ENCODE measurements at regions not wholly inside any gene's neighbourhood (a gene's known extent, or its start where the extent isn't known, plus 50 kb on each side); places are given as distances from the start of the nearest gene placed in this dataset.

DNA sequence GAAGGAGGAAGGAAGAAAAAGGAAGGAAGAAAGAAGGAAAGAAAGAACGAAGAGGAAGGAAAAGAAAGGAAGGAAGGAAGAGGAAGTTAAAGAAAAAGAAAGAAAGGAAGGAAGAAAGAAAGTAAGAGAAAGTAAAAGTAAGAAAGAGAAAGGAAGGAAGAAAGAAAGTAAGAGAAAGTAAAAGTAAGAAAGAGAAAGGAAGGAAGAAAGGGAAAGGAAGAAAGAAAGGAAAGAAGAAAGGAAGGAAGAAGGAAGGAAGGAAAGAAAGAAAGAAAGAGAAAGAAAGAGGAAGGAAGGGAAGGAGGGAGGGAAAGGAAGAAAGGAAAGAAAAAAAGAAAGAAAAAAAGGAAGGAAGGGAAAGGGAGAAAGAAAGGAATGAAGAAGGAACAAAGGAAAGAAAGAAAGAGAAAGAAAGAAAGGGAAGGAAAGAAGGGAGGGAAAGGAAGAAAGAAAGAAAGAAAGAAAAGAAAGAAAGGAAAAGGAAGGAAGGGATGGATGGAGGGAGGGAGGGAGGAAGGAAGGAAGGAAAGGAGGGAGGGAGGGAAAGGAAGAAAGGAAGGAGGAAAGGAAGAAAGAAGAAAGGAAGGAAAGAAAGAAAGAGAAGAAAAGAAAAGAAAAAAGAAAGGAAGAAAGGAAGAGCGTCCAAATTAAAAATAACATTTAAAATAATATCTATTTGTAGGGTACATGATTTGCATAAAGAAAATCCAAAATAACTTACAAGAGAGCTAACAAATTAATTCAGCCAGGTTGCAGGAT is 827.9 kb downstream of the TSN start:
- H3K27ac ChIP-seq, result no peak overlapping the region
- TF ChIP-seq, protein P1, sequence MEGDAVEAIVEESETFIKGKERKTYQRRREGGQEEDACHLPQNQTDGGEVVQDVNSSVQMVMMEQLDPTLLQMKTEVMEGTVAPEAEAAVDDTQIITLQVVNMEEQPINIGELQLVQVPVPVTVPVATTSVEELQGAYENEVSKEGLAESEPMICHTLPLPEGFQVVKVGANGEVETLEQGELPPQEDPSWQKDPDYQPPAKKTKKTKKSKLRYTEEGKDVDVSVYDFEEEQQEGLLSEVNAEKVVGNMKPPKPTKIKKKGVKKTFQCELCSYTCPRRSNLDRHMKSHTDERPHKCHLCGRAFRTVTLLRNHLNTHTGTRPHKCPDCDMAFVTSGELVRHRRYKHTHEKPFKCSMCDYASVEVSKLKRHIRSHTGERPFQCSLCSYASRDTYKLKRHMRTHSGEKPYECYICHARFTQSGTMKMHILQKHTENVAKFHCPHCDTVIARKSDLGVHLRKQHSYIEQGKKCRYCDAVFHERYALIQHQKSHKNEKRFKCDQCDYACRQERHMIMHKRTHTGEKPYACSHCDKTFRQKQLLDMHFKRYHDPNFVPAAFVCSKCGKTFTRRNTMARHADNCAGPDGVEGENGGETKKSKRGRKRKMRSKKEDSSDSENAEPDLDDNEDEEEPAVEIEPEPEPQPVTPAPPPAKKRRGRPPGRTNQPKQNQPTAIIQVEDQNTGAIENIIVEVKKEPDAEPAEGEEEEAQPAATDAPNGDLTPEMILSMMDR (conservative IDR thresholded peaks at IDR 0.05), result no peak

DNA sequence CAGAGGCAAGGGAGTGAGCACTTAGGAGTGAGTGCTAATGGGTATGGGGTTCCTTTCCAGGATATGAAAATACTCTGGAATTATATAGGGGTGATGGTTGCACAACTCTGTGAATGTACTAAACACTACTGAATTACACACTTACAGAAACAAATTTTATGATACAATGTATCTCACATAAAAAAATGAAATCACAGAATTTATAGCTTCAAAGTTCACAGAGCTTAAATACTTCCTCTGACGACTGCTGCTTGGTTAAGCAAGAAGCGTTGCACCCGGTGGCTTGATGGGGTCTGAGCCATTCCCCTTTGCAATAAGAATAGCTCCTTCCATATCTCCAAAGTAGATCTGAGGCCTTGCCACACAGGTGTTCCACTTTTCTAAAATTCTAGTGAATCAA is 835.1 kb downstream of the TSN start:
- TF ChIP-seq, protein P1 (conservative IDR thresholded peaks at IDR 0.05), result no peak
- no peak overlapping the region for H3K27ac ChIP-seq

DNA sequence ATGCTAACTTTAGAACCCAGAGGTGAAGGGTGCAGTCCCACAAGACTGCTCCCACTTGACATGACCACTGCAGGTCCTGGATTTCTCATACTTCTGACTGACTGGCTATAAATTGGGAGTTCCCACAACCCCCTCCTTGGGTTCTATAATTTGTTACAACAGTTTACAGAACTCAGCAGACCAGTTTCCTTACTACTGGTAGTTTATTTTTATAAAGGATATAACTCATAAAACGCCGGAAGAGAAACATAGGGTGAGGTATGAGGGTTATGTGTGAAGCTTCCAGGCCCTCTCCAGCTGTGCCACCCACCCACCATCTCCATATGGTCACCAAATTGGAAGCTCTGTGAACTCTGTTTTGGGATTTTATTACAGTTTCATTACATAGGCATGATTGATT is 839.6 kb downstream of the TSN start:
- H3K27ac ChIP-seq, result no peak overlapping the region
- TF ChIP-seq, protein P1 (conservative IDR thresholded peaks at IDR 0.05), result no peak

DNA sequence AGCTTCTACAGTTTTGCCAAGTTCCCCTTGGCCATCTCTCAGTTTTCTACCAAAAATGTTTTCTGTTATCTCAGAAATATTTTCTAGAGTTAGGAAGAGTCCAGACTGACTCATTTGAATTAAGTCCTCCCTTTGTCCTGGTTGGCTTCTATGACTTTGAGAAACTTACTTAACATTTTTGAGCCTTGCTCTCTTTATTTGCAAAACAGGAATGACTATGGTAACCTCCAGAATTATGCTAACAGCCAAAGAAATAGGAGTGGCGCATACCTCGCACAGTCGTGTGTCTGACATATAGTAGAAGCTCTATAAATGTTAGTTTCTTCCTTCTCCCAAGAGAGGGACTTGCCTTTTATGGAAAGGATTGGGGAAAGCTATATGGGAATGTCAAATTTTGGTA is 841.1 kb downstream of the TSN start:
- TF ChIP-seq, protein P1 (conservative IDR thresholded peaks at IDR 0.05), result no peak
- H3K27ac ChIP-seq, result no peak overlapping the region

DNA sequence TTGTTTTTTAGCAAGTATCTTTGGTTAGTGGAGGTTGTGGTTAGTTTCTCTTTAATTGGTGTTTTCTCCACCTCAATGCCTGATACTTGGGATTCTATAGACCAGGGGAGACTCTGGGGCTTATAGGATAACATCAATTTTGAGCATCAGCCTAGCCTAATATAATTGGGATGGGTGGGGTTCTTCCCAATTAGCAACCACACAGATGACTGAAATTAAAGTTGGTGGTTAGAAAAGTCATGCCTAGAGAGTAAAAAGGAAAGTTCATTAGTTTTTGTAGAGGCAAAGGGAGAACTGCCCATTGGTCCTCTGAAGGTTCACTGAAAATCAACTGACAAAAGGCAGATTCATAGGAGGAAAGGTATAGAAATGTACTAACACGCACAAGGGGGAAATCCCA is 843.3 kb downstream of the TSN start:
- TF ChIP-seq, protein P1 (conservative IDR thresholded peaks at IDR 0.05), result no peak
- H3K27ac ChIP-seq, result no peak overlapping the region

DNA sequence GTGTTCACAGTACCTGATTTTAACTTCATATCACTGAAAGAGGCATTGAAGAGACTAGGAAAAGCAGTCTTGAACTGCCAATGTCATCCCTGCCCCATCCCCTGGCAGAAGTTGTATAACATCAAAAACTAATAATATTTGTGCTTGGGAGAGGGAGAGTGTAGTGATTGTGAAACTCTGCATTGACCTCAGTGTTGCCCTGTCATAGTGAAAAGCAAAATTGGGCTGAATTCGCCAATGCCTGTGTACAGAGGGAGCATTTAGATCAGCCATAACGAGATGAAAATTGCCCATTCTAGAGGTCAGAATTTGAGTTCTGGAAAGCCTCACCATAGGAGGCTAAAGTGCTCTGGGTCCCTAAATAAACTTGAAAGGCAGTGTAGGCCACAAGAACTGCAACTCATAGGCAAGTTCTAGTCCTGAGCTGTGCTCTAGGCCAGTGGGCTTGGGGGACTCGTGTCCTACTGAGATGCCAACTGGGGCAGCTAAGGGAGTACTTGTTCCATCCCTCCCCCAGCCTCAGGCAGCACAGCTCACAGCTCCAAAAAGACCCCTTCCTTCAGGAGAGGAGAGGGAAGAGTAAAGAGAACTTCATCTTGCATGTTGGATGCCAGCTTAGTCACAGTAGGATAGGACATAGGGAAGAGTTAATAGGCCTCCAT is 855.6 kb downstream of the TSN start:
- no peak overlapping the region for H3K27ac ChIP-seq
- TF ChIP-seq, protein P1 (conservative IDR thresholded peaks at IDR 0.05), result no peak

DNA sequence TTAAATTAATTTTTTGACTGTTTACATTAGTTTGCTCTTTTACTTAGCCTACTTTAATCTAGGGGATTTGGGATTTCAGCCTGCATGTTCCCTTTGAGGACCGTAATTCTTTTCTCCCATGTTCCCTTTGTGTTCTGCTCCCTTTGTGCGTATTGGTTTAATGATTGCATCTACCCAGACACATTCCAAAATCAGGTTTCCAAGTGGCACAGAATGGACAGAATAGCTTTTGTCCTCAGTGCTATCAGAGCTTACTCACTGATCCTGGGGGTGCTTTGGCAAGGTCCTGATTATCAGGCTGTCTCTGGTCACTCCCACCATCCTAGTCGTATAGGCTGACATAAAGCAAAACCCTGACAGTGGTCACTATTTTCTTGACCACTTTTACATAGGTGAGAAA is 867.5 kb downstream of the TSN start:
- TF ChIP-seq, protein P1 (conservative IDR thresholded peaks at IDR 0.05), result no peak
- H3K27ac ChIP-seq, result no peak overlapping the region

Measured in VCaP (cell line).